T-helper 2 cell (primary cell): ENCODE measurements at regions not wholly inside any gene's neighbourhood (a gene's known extent, or its start where the extent isn't known, plus 50 kb on each side); places are given as distances from the start of the nearest gene placed in this dataset.

Experiments
- DNase-seq, 5 experiments: peaks; one replicate each; pipeline versions ENCODE4 v3.0.0 to v3.0.0-alpha.2; 2012 to 2022

DNA sequence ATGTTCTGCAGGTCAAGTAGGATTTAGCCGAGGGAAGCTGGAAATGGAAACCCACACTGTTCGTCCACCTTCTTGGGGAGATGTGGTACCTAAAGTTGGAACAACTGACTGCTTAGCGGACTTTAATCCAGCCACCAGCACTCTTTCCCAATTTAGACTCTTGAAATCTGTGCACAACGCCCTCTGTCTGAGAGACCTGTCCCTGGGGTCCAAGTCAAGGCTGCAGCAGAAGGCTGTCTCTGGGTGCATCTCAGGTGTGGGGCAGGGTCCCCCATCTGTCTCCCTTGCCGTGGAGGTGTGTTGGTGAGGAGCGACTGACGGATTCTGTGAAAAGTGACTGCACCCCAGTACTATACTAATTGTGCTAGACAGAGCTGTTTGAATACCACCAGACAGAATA lies 168.2 kb upstream of the CADM1 start:
- DNase-seq: no peak

DNA sequence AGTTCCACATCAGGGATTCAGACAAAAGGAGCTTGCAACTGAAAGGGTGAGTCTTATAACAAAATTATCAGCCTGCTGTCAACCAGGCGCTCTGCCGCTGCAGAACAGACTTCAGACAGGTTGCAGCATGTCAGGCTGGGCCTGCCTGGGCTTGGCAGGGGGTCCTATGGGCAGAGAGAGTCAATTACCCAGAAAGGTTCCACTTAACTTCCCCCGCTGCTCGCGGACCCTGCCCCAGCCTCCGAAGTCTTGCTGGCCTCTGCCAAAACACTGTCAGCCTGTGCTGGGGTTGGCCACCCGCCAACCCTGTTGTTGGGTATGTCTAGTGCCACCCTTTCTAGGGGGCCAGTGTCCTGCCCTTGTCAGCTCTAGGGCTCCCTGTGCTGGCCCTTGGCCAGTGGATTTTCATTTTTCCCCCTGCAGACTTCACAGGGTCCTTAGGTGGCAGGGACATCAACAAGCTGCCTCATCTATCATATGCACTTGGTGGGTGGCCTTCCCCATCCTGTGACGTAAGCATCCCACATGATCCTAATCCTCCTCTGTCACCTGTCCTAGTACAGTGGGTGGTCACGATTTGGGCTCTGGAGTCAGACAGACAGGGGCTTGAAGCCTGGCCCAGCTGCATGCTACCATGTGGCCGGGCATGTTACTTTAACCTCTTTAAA lies 166.5 kb upstream of the CADM1 start:
- DNase-seq: no peak

DNA sequence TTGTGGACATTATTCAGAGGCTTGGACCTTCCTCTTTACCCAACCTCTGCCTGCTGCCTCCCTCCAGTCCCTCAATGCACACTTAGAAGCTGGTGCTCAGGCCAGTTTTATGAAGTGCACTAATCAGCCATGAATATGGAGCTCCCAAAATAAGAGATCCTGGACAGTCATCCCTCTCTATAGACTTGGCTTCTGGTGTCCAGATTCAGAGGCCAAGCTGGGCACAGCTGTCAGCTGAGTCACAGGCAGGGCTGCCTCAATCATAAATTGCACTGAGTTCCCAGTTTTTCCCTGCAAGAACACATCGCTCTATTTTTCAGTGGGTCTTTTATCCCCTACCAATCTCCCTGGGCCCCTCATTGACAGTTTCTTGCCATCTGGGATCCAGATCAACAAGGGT lies 161.7 kb upstream of the CADM1 start:
- DNase-seq: no peak

DNA sequence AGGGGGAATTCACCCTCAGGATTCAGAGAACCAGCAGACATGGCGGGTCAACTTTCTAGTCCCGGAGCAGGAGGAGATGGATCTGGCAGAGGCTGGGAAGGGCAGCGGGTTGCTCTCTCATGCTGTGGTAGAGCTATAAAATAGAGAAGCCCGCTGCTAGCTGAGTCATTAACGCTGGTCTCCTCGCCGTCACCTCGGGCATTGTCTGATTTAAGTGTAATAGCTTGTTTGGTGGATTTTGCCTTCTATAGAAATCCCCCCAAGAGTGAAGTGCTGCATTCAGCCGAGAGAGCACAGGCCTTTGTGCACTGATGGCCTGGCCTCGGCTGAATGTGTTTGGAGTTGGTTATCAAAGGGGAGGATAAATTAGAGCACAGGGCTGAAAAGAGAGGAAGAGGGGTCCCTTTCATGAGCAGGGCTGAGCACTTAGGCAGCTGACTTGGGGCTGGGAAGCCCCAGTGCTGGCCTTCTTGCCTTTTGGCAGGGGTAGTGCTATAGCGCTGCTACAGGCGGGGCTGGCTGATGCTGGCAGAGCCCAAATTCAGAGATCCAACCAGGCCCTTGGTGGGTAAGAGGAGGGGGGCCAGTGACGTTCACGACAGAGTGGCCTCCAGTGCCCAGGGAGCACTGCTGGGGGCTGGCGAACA lies 161.1 kb upstream of the CADM1 start:
- DNase-seq: no peak

DNA sequence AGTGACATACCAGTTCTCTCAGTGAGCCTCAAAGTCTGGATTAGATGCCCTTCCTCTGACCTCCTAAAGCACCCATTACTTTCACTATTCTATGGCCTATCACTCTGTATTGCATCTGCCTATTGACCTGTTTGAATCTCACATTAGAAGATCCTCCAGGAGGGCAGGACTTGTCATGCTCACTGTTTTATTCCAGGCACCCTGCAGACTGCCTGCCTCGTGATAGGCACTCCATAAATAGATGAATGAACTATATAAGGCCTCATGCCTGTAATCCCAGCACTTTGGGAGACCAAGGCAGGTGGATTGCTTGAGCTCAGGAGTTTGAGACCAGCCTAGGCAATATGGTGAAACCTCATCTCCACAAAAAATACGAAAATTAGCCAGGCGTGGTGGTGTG lies 160.1 kb upstream of the CADM1 start:
- DNase-seq: no peak

DNA sequence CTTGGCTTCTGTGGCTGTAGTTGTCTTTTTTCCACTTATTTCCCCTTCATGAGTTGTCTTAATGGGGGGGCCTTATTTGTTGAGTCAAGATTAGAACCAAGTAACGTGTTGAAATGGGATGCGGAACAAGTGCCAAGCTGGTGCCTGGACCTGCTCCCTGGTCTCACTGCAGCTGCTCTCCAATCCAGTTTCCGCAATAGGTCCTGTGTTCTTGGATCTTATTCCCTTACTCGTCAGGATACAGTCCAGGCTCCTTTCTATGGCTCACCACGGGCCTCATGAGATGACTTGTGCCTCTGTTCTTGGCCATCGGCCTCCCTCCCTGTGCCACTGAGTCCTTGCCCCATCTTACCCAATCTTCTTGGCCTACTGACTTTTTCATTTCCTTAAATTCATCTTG lies 159.6 kb upstream of the CADM1 start:
- no peak for DNase-seq

DNA sequence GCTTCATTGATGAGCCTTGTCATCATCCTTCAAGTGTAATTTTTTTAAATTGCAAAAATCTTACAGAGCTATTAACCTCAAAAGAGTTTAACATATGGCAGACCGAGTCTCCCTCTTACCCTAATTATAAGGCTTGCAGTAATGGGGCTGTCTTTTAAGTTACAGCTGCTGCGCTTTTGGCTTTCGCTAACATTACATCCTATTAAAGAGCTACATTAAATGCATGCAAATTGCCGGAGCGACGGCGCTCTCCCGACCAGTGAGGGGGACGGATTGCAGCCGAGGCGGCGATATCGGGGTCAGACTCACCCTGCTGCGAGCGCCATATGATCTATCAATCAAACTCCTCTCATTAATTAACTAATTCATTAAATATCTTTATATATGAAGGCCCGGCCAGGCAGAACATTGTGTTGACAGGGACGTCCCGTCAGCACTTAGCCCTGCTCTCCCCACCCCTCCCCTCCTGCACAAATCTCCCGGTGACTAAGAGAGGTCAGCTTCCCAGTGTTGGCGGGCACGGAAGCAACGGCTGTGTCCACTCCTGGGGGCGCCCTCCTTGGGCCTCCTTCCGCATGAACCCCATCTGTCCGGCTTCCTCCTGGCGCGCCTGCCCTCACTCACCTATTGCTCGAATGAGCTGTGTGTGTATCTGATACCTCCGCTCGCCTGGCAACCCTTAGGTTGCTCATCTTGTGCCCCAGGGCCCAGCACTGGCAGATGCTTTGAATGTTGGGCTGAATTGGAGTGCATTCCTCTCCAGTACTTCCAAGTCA lies 156.0 kb upstream of the CADM1 start:
- no peak for DNase-seq

DNA sequence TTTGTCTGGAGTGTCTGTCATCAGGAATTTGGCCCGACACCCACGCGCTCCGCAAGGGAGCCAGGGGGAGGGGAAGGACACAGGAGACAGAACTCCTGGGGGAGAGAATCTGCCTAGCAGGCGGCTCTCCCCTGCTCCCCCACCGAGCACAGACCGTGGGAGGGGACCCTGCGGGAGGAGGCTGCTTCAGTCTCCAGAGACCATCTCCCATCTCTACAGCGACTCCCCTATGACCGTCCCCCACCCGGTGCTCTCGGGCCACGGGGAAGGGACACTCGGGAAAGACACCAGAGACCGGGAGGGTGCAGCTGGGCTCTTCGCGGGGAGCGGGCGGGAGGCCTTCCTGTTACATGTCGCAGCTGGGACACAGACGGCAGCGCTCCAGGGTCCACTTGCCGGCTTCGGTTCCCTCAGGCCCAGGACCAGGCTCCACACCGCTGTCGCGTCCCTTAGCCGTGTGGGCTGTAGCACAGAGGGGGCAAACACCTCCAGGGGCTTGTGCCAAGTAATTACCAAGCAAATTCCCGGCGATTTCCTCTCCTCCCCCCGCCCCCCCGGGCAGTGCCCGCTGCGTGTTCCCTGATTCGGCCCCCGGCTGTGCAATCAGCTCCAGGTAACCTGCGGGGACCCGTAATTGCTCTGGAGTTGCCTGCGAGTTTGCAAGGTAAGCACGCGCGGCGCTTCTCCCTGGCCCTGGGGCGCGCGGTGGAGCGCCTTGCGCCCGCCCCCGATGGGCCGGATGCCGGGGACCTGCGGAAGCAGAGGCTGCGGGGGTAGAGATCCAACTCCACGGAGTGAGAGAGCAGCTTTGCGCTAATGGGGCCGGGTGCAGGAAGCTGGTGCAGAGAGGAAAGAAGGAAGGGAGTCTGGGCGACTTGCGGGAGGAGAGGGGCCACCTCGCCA lies 155.1 kb upstream of the CADM1 start:
- peak in 1 of 5 experiments; percentile 34 for DNase-seq

DNA sequence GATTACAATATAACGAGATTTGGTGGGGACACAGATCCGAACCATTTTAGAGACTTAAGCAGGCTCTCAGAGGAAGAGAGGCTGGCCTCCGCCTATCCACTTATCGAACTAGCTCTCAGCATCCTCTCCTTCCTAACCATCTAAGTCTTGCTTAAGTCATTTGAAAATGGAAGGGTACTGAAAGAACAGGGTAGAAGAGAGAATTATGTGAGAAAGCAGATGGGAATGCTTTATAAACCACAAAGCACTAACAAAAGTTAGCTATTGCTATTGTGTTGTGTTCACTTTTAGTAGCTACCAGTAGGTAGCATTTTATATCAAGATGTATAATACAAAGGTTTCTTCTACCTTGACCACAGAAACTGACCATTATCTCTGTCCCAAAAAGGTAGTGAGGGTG lies 153.4 kb upstream of the CADM1 start:
- DNase-seq: no peak

DNA sequence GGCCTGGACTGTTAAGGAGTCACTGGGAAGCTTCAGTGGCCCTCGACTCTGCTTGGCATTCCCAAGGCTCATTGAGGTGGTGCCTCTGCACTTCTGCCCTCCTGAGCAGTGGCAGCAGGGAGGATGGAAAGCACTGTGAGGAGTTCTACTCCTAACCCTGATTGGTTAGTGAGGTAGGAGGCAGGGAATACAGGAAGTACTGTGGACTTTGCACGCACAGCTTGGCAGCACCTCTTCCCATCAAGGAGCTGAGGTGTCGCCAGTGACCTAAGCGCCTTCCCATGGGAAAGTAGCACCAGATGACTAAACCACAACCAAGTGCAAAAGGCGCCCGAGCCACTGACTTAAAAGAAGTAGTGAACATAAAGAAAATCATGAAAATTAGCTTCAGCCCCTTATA lies 152.5 kb upstream of the CADM1 start:
- no peak for DNase-seq

DNA sequence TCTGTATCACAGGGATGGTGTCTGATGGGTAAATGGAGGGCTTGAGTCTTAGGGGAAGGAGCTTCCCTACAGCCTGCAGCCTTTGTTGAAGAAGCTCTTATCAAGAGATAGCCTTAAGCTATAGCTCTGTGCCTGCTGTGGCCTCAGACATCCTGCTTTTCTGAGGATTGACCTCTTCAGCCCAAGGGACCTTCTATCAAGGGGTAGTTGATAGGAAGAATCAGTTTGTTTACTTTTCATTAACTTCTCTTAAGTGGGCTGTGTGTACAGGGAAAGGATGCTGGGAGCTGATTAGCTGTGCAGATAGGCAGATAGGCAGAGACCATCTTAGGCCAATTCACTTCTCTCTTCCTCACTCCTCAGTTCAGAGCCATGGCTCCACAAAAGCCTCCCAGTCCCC lies 151.8 kb upstream of the CADM1 start:
- no peak for DNase-seq

DNA sequence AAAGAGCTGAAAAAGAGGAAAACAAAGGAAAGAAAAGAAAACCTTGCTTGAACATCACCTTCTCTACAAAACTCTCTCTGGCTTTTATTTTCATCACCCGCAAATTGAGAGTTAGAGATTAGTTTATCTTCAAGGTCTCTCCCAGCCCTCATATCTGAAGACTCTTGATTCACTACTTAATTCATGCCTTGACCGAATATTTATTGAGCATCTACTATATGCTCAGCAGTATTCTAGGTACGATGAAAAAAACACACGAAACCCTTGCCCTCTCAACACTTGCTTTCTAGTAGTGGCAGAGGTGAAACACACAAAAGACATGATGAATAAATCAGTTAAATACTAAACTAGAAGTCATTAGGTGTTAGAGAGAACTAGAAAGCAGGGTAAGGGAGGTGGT lies 150.6 kb upstream of the CADM1 start:
- DNase-seq: no peak

DNA sequence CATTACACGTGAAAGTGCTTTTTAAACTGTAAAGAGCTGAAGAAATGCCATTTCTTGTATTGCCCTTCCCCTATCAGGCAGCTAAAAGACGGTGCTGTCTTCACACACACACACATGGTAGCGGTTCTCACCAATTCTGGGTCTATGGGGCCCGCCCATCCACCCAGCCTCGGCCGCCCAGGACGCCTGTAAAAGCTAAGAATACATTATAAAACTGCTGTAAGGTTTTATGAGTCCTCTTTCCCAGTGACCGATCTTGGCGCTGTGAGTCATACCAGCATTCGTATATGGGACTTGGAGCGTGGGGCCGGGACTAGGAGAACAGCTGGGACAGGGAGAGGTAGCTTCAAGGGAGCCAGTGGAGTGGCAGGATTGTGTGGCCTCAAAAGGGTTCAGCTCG lies 149.7 kb upstream of the CADM1 start:
- DNase-seq: no peak

DNA sequence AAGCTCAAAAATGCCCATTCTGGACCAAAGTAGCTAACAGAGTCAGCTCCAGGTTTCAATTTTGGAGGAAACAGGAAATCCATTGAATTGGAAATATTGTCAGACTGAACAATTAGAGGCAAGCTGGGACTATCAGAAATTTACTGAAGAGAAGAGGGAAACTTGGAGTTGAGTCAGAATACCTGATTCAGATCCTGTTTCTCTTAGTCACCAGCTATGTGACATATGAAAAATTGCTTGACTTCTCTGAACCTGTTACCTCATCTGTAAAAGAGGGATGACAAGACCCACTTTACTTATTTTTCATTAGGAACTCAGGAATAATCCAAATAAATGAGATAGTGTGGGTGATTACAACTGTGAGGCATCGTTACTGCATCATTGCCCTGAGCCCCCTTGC lies 148.9 kb upstream of the CADM1 start:
- DNase-seq: no peak

DNA sequence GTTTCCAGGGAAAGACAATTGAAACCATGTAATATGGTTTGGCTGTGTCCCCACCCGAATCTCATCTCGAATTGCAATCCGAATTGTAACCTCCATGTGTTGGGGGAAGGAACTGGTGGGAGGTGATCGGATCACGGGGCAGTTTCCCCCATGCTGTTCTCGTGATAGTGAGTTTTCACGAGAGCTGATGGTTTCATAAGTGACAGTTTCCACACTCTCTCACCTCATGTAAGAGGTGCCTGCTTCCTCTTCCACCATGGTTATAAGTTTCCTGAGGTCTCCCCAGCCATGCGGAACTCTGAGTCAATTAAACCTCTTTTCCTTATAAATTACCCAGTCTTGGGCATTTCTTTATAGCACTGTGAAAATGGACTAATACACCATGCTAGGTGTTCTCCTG lies 148.3 kb upstream of the CADM1 start:
- DNase-seq: no peak

DNA sequence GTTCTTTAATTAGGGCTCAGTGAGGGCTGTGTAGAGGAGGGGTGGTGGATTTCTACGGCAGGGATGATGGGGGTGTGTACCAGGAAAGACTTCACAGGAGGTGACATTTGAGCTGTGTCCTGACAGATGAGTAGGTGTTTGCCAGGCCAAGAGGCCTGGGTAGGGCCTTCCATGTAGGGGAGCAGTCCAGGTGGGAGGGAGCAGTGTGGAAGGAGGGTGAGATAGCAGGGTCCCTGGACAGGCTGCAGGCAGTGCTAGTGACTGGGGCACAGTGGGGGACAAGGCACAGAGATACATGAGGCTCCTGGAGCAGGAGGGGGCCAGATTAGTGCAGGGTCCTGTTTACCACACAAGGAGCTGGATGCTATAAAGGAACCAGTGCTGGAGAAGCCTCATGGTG lies 147.9 kb upstream of the CADM1 start:
- no peak for DNase-seq

DNA sequence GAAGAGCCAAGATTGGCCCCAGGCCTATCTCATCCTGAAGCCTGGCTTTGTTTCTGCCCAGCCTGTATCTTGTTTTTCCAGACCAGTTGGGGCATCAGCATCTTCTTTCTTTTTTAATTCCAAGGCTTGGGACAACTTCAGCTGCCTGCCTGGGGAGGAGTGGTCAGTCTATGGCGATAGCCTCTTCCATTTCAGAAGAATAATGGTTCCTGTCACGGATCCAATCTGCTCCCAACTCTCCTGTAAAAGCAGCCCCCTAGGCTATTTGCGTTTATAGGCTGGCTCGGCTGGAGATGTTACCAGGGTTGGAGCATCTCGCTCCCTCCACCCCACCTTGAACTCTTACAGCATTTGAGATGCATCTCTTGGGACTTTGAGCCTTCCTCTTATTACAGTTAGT lies 145.2 kb upstream of the CADM1 start:
- no peak for DNase-seq

DNA sequence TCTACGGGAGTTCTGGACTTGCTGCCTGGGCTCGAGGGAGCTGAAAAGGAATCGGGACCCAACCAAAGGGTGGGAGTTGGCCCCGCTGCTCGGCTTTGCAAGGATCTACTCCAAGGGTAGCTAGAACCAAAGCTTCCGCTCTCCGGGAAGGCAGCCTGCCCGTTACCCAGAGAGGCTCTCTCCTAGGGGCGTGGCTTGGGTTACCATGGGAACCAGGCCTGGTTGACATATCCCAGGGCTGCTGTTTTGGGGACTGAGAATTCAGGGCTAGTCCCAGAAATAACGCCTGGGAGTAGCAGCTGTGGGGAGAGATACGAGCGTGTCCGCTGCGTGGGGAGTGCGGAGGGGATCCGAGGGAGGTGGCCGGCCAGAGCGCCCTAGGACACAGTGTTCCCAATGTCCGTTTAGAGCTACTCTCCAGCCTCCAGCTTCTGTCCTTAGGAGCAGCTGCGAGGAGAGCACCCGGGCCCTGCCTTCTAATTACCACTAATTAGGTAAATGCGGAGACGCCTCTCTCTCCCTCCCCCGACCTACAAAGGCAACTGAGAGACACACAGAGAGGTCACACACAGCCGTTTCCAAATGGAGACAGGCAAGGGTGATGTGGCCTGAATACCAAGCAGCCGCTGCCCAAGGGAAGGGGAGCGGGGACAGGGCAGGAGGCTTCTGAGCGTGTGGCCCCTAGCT lies 141.6 kb upstream of the CADM1 start:
- no peak for DNase-seq

DNA sequence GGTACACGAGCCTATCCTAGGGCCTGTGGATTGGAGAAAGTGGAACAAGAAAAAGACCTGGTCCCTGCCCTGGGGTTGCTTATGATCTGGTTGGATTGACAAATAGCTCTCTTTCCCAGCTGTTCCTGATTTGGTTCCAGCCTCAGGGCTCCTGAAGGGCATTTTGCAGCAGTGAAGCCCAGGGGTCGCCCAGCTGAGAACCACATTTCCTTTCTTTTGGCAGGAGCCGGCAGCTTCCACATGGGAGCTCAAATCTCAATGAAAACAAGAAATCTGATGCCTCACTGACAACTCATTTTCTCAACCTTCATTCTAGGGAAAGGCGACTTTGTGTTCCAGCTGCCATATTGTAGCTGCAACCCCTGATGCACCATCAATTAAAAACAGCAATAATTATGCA lies 140.6 kb upstream of the CADM1 start:
- no peak for DNase-seq

DNA sequence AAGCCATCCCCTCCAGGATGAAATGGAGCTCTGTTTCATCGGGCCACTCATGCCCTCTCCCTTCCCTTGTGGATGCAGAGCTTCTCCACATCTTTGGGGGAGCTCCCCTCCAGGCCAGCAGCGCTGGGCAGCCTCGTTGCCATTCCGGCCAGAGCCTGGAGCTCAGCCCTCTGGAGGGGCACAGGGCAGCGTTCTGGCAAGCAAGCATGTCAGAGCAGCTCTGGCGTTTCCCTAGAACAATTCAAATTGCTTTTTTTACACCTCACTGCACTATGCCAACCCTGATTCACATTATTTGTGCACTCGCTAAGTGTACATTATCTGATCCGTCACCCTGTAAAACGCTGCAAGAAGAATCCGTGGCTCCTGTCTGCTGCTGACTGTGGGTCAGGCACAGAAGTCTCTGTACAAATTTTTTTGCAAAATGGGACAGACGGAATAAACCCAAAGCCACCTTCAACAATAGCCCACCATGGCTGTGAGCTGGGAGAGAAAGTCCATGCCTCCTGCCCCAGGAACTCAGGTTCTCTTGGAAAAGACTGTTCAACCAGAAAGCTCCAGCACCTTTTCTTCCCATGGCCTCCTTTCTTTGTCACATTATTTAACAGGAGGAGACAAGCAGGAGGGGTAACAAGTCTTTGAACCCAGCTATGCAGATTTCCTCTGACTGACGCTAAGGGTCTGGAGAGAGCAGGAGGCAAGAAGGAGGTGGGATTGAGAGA lies 139.5 kb upstream of the CADM1 start:
- no peak for DNase-seq

DNA sequence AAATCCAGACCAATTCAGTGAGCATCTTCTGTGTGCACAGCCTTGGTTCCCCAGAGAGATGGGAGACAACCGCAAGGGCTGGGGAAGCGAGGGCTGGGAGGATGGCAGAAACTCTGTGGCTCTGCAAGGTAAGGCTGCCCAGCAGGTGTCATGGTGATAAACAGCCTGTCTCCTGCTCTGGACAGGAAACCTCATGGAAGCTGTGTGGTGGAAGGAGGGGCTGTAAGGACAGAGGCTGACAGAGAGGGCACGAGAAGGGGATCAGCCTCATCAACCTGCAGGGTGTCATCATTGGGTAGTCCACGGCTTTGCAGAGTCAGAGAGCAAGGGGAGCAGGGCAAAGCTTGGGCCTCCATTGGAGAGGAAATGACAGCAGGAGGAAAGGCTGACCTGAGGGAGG lies 138.4 kb upstream of the CADM1 start:
- no peak for DNase-seq
